ENCODE measurements at regions not wholly inside any gene's neighbourhood (a gene's known extent, or its start where the extent isn't known, plus 50 kb on each side); places are given as distances from the start of the nearest gene placed in this dataset.

GRCh38 chr6:155709262-155709661 is 253.6 kb upstream of the NOX3 start:
- no peak for TF ChIP-seq GATA2 (IDR thresholded peaks at IDR 0.05; ENCODE audit: low read depth, low read length)
- TF ChIP-seq GATA3 (IDR thresholded peaks at IDR 0.05; ENCODE audit: low read depth, low read length), result no peak
